ENCODE measurements at regions not wholly inside any gene's neighbourhood (a gene's known extent, or its start where the extent isn't known, plus 50 kb on each side); places are given as distances from the start of the nearest gene placed in this dataset.

DNA sequence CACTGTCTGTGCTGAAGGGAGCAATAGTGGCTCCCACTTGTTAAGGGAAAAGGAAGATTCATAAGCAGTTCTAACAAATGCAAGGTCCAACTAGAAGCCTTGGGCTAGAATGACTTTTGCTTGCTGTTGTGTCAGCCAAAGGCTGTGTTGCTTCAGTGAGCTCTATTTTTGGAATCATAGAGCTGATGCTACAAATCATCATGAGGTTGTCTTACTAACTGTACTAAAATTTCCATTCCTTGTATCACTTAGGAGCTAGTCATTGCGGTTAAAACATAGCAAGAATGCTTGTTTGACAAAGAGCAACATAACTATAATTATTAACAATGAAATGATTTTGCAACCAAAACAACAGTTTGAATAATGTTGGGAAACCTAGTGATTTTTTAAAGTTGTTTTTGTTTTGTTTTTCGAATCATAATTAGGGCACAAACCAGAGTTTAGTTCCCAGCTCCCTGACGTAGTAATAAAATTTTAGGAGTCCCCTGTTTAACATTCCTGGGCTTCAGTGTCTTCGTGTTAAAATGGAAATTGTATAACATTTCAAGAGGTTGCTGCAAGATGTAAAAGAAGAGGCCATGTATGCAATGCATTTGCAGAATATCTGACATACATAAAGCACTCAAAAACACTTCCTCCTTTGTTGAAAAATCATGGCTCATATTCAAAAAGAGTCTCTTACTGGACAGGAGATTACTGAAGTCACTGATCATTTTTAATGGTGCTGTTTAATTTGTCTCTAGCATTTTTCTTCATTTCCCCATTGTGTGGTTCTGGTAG is 183.4 kb downstream of the MACC1 start:
- DNase-seq (ENCODE audit: low spot score) (no peak), ATAC-seq (ENCODE audit: low read depth) (no peak)
- TF ChIP-seq, protein P1, sequence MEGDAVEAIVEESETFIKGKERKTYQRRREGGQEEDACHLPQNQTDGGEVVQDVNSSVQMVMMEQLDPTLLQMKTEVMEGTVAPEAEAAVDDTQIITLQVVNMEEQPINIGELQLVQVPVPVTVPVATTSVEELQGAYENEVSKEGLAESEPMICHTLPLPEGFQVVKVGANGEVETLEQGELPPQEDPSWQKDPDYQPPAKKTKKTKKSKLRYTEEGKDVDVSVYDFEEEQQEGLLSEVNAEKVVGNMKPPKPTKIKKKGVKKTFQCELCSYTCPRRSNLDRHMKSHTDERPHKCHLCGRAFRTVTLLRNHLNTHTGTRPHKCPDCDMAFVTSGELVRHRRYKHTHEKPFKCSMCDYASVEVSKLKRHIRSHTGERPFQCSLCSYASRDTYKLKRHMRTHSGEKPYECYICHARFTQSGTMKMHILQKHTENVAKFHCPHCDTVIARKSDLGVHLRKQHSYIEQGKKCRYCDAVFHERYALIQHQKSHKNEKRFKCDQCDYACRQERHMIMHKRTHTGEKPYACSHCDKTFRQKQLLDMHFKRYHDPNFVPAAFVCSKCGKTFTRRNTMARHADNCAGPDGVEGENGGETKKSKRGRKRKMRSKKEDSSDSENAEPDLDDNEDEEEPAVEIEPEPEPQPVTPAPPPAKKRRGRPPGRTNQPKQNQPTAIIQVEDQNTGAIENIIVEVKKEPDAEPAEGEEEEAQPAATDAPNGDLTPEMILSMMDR (IDR thresholded peaks at IDR 0.05; ENCODE audit: poor library complexity, severe bottlenecking): no peak
- Histone ChIP-seq H3K36me3 (ENCODE audit: low read depth) (no peaks in the 10 kb centered on the region), H3K27ac (ENCODE audit: poor library complexity, severe bottlenecking) (no peak overlapping the region), H3K4me1 (ENCODE audit: insufficient read depth, poor library complexity, severe bottlenecking) (no peaks in the 10 kb centered on the region), H3K9me3 (ENCODE audit: severe bottlenecking) (no peaks in the 10 kb centered on the region), H3K27me3 (ENCODE audit: insufficient read depth, poor library complexity, severe bottlenecking) (no peaks in the 10 kb centered on the region), H3K4me3 (ENCODE audit: severe bottlenecking) (no peak overlapping the region)

DNA sequence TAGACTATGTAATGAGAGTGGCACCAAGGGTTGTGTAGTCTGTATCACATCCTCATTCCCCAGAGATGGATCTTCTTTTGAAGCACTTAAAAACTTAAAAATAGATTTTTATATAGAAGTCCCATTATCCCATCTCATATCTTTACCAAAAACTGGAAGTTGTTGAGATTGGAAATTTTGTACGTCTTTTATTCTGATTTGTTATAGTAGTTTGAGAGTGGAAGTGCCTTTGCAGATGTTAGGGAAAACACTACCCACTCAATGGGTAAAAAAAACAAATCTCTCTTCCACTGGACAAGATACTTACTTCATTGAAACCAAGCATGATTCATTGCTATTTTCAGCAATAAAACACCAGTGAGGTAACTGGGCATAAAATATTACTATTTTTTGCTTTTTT is 184.4 kb downstream of the MACC1 start:
- Histone ChIP-seq H3K4me3 (ENCODE audit: severe bottlenecking) (no peak overlapping the region), H3K4me1 (ENCODE audit: insufficient read depth, poor library complexity, severe bottlenecking) (no peaks in the 10 kb centered on the region), H3K27me3 (ENCODE audit: insufficient read depth, poor library complexity, severe bottlenecking) (no peaks in the 10 kb centered on the region), H3K36me3 (ENCODE audit: low read depth) (no peaks in the 10 kb centered on the region), H3K9me3 (ENCODE audit: severe bottlenecking) (no peaks in the 10 kb centered on the region), H3K27ac (ENCODE audit: poor library complexity, severe bottlenecking) (no peak overlapping the region)
- ATAC-seq (ENCODE audit: low read depth) (no peak), DNase-seq (ENCODE audit: low spot score) (no peak)
- TF ChIP-seq, protein P1 (IDR thresholded peaks at IDR 0.05; ENCODE audit: poor library complexity, severe bottlenecking): no peak

DNA sequence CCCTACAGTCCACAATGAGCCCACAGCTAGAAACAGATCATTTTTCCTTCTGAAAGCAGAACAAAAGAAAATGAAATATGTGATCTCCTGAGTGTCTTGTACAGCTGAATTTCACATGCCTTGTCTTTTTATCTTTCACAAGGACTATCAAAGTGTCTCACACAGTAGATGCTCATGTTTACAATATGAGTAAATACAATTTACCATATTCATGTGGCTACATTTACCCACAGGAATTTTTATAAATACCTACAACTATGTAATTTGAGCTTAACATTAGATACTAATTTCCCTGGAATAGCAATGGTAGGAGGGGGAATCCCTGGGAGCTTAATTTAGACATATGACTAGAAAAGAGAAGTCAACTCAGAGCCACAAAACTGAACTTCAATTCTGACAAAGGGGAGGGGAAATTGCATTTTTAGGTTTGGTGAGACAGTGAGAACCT is 186.2 kb downstream of the MACC1 start:
- peak; percentile 74 for ATAC-seq (ENCODE audit: low read depth)
- Histone ChIP-seq H3K36me3 (ENCODE audit: low read depth) (no peaks in the 10 kb centered on the region), H3K9me3 (ENCODE audit: severe bottlenecking) (no peaks in the 10 kb centered on the region), H3K4me1 (ENCODE audit: insufficient read depth, poor library complexity, severe bottlenecking) (no peaks in the 10 kb centered on the region), H3K27ac (ENCODE audit: poor library complexity, severe bottlenecking) (no peak overlapping the region), H3K4me3 (ENCODE audit: severe bottlenecking) (no peak overlapping the region), H3K27me3 (ENCODE audit: insufficient read depth, poor library complexity, severe bottlenecking) (no peaks in the 10 kb centered on the region)
- TF ChIP-seq, protein P1 (IDR thresholded peaks at IDR 0.05; ENCODE audit: poor library complexity, severe bottlenecking): no peak
- DNase-seq (ENCODE audit: low spot score): no peak

DNA sequence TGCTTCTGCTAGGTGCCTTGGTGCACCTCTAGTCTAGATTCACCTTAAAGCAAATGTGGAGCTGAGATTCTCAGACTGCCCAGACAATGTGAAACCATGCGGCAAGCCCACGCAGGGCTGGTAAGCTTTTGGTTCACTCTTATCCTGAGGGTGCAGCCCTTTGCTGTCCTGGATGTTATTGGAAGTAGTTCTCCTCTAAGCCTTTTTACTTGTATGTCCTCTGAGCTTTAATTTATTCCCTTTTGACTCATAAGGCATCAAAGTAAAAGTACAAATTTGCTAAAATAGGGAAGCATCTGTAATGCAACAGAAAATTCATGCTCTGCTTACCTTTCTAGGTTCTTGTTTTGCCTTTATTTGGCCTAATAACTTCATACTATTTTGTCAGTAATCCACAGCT is 186.8 kb downstream of the MACC1 start:
- no peaks in the 10 kb centered on the region for H3K9me3 ChIP-seq (ENCODE audit: severe bottlenecking)
- ATAC-seq (ENCODE audit: low read depth): no peak
- H3K4me1 ChIP-seq (ENCODE audit: insufficient read depth, poor library complexity, severe bottlenecking): no peaks in the 10 kb centered on the region
- TF ChIP-seq, protein P1 (IDR thresholded peaks at IDR 0.05; ENCODE audit: poor library complexity, severe bottlenecking): no peak
- no peaks in the 10 kb centered on the region for H3K27me3 ChIP-seq (ENCODE audit: insufficient read depth, poor library complexity, severe bottlenecking)
- no peak overlapping the region for H3K4me3 ChIP-seq (ENCODE audit: severe bottlenecking)
- no peaks in the 10 kb centered on the region for H3K36me3 ChIP-seq (ENCODE audit: low read depth)
- no peak for DNase-seq (ENCODE audit: low spot score)
- no peak overlapping the region for H3K27ac ChIP-seq (ENCODE audit: poor library complexity, severe bottlenecking)

DNA sequence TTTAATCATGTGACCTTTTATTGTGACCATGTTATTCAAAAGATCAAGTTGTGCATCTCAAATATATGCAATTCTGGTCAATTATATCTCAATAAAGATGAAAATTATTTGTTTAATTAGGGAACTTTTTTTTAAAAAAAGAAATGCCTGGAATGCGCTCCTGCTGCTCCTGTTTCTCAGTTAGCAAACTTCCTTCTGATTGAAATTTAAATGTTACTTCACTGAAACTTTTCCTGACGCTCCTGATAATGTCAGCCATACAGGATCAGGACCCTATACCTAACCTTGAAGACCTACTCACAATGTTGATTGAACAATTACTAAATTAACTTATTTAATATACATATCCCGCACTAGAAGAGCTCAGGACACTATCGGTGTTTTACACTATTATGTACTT is 190.4 kb downstream of the MACC1 start:
- no peak for ATAC-seq (ENCODE audit: low read depth)
- H3K27me3 ChIP-seq (ENCODE audit: insufficient read depth, poor library complexity, severe bottlenecking): no peaks in the 10 kb centered on the region

More for the DNA sequence above, 190.4 kb downstream of the MACC1 start:
- Histone ChIP-seq H3K4me3 (ENCODE audit: severe bottlenecking) (no peak overlapping the region), H3K4me1 (ENCODE audit: insufficient read depth, poor library complexity, severe bottlenecking) (no peaks in the 10 kb centered on the region), H3K27ac (ENCODE audit: poor library complexity, severe bottlenecking) (no peak overlapping the region), H3K36me3 (ENCODE audit: low read depth) (no peaks in the 10 kb centered on the region), H3K9me3 (ENCODE audit: severe bottlenecking) (no peaks in the 10 kb centered on the region)
- TF ChIP-seq, protein P1 (IDR thresholded peaks at IDR 0.05; ENCODE audit: poor library complexity, severe bottlenecking): no peak
- DNase-seq (ENCODE audit: low spot score): no peak

Measured in RWPE2 (cell line).